Loucy (cell line): ENCODE measurements at regions not wholly inside any gene's neighbourhood (a gene's known extent, or its start where the extent isn't known, plus 50 kb on each side); places are given as distances from the start of the nearest gene placed in this dataset.

Source experiments
- CTCF ChIP-seq: fragments of 200-600 bp; sonication (generic); conservative IDR thresholded peaks from 2 replicates; pipeline ENCODE4 v1.5.1; 2014; ENCODE audit warnings: mild to moderate bottlenecking, antibody characterized with exemption, low read length
- EZH2phosphoT487 ChIP-seq: fragments of 200-600 bp; IDR thresholded peaks from 2 replicates; pipeline ENCODE4 v1.6.1; 2018; ENCODE audit warnings: antibody characterized with exemption, mild to moderate bottlenecking, moderate library complexity, borderline replicate concordance

- TF ChIP-seq CTCF (no peak), EZH2phosphoT487 (no peak)
These were observed 1159.6 kb upstream of the CHAC2 start for GRCh38 chr2:52608030-52608429.
